Liver (tissue), 8 donors: ENCODE measurements at regions not wholly inside any gene's neighbourhood (a gene's known extent, or its start where the extent isn't known, plus 50 kb on each side); places are given as distances from the start of the nearest gene placed in this dataset.

Experiments
- DNase-seq: peaks from one replicate; pipeline ENCODE4 v3.0.0-alpha.2; 2017; ENCODE audit warnings: low spot score
- H3K27ac ChIP-seq, 2 donors: one replicate each; pipeline ENCODE4 v1.7.0; 2013; ENCODE audit warnings: inconsistent platforms in 2 of 2, low read length in 2 of 2, control low read depth in 1 of 2, low read depth in 1 of 2, mild to moderate bottlenecking in 1 of 2
- H3K27me3 ChIP-seq, 4 donors: one replicate each; pipeline versions ENCODE4 v1.6.1 to v1.7.0; 2013; ENCODE audit warnings: low read length in 3 of 4, inconsistent platforms in 1 of 4, mild to moderate bottlenecking in 1 of 4, moderate library complexity in 1 of 4; ENCODE audit not compliant: control insufficient read depth in 4 of 4, insufficient read depth in 4 of 4
- H3K36me3 ChIP-seq, 4 donors: one replicate each; pipeline versions ENCODE4 v1.6.1 to v1.7.0; 2013; ENCODE audit warnings: low read length in 3 of 4, mild to moderate bottlenecking in 3 of 4, low read depth in 1 of 4, moderate library complexity in 1 of 4; ENCODE audit not compliant: control insufficient read depth in 4 of 4, insufficient read depth in 3 of 4
- H3K4me1 ChIP-seq, 4 donors: one replicate each; pipeline versions ENCODE4 v1.6.1 to v1.7.0; 2013; ENCODE audit warnings: low read length in 3 of 4, mild to moderate bottlenecking in 3 of 4, moderate library complexity in 1 of 4; ENCODE audit not compliant: control insufficient read depth in 4 of 4, insufficient read depth in 4 of 4
- H3K4me3 ChIP-seq, 3 donors: one replicate each; pipeline versions ENCODE4 v1.6.1 to v1.7.0; 2013; ENCODE audit warnings: low read length in 3 of 3, control low read depth in 1 of 3, low read depth in 1 of 3, mild to moderate bottlenecking in 1 of 3
- H3K9ac ChIP-seq, 2 donors: one replicate each; pipeline ENCODE4 v1.7.0; 2013; ENCODE audit warnings: low read length in 2 of 2, mild to moderate bottlenecking in 2 of 2, moderate library complexity in 2 of 2, control low read depth in 1 of 2, low read depth in 1 of 2
- H3K9me3 ChIP-seq, 4 donors: one replicate each; pipeline versions ENCODE4 v1.6.1 to v1.7.0; 2013; ENCODE audit warnings: low read length in 3 of 4; ENCODE audit not compliant: control insufficient read depth in 4 of 4
- CTCF ChIP-seq: fragments of 150-350 bp; IDR thresholded peaks from 2 replicates; pipeline ENCODE4 v1.5.1; 2017; ENCODE audit warnings: improper control_type of control experiment, low read depth, low read length; ENCODE audit not compliant: missing input control
- EGR1 ChIP-seq, 2 donors: IDR thresholded peaks; 2 replicates each; pipeline ENCODE4 v1.6.1; 2016 to 2018; ENCODE audit warnings: antibody characterized with exemption in 2 of 2, low read depth in 2 of 2
- FOXA1 ChIP-seq: IDR thresholded peaks from 2 replicates; pipeline ENCODE4 v1.6.1; 2016; ENCODE audit warnings: antibody characterized with exemption
- FOXA2 ChIP-seq: IDR thresholded peaks from 2 replicates; pipeline ENCODE4 v1.6.1; 2016; ENCODE audit warnings: antibody characterized with exemption
- GABPA ChIP-seq, 2 donors: IDR thresholded peaks in 1 of 2; conservative IDR thresholded peaks in 1 of 2; 2 replicates each; pipeline ENCODE4 v1.6.1; 2016; ENCODE audit warnings: antibody characterized with exemption in 2 of 2, mild to moderate bottlenecking in 1 of 2, moderate library complexity in 1 of 2
- HNF4A ChIP-seq, 2 donors: conservative IDR thresholded peaks; 2 replicates each; pipeline ENCODE4 v1.6.1; 2016; ENCODE audit warnings: antibody characterized with exemption in 2 of 2, mild to moderate bottlenecking in 2 of 2
- HNF4G ChIP-seq: IDR thresholded peaks from 2 replicates; pipeline ENCODE4 v1.6.1; 2016; ENCODE audit warnings: antibody characterized with exemption
- JUND ChIP-seq, 2 donors: IDR thresholded peaks; 2 replicates each; pipeline ENCODE4 v1.6.1; 2016; ENCODE audit warnings: antibody characterized with exemption in 2 of 2
- MAX ChIP-seq: IDR thresholded peaks from 2 replicates; pipeline ENCODE4 v1.6.1; 2016; ENCODE audit warnings: antibody characterized with exemption
- NR2F2 ChIP-seq: IDR thresholded peaks from 2 replicates; pipeline ENCODE4 v1.6.1; 2016; ENCODE audit warnings: antibody characterized with exemption
- RAD21 ChIP-seq, 2 donors: IDR thresholded peaks; 2 replicates each; pipeline ENCODE4 v1.6.1; 2016; ENCODE audit warnings: antibody characterized with exemption in 2 of 2, mild to moderate bottlenecking in 2 of 2
- RXRA ChIP-seq, 2 donors: IDR thresholded peaks; 2 replicates each; pipeline ENCODE4 v1.6.1; 2017 to 2018; ENCODE audit warnings: antibody characterized with exemption in 2 of 2, mild to moderate bottlenecking in 1 of 2
- SP1 ChIP-seq: IDR thresholded peaks from 2 replicates; pipeline ENCODE4 v1.6.1; 2018; ENCODE audit warnings: antibody characterized with exemption, mild to moderate bottlenecking
- TAF1 ChIP-seq: conservative IDR thresholded peaks from 2 replicates; pipeline ENCODE4 v1.6.1; 2016; ENCODE audit warnings: antibody characterized with exemption, mild to moderate bottlenecking
- YY1 ChIP-seq: IDR thresholded peaks from 2 replicates; pipeline ENCODE4 v1.6.1; 2016; ENCODE audit warnings: antibody characterized with exemption, mild to moderate bottlenecking
- ZBTB33 ChIP-seq: IDR thresholded peaks from 2 replicates; pipeline ENCODE4 v1.6.1; 2016; ENCODE audit warnings: antibody characterized with exemption
- WGBS: extraction: QIAGEN DNeasy Blood & Tissue Kit; methylation state at CpG from one replicate; pipeline ENCODE4 v1.1.7; 2013; 5-methylcytosine and 5-hydroxymethylcytosine counted together
- TF ChIP-seq, protein P1 (sequence below): IDR thresholded peaks from 2 replicates; pipeline ENCODE4 v1.6.1; 2016; ENCODE audit warnings: antibody characterized with exemption
- TF ChIP-seq, protein P2 (sequence below): IDR thresholded peaks from 2 replicates; pipeline ENCODE4 v1.6.1; 2016; ENCODE audit warnings: antibody characterized with exemption, mild to moderate bottlenecking
- donor health status: healthy.
- donor health status: healthy.
- donor health status: healthy.
- donor health status: healthy.
- donor health status: healthy.

DNA sequence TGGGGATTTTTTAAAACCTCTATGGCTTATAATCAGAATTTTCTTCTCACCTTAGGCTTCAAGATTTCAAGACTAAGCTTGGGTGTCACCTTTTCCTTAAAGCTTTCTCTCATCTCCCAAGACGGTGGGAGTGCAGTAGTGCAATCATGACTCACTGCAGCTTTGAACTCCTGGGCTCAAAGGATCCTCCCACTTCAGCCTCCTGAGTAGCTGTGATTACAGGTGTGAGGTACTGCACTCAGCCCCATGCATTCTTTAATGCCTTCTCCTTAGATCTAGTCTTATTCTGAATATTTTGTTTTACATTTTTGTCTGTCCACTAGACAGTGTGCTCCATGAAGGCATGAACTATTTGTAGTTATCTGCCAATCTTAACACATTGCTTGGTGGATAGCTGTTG lies 55.7 kb upstream of the FAT3 start:
- Histone ChIP-seq H3K36me3 (no peaks in the 10 kb centered on the region), H3K9ac (no peak overlapping the region), H3K4me1 (no peaks in the 10 kb centered on the region), H3K4me3 (no peak overlapping the region), H3K9me3 (no peaks in the 10 kb centered on the region), H3K27ac (no peak overlapping the region), H3K27me3 (no peaks in the 10 kb centered on the region)
- no peak for DNase-seq
- TF ChIP-seq HNF4G: no peak
- TF ChIP-seq NR2F2: no peak
- no peak for TF ChIP-seq RXRA (IDR thresholded peaks at IDR 0.05)
- TF ChIP-seq MAX: no peak
- no peak for TF ChIP-seq RAD21 (IDR thresholded peaks at IDR 0.05)
- no peak for TF ChIP-seq FOXA2
- no peak for TF ChIP-seq TAF1
- TF ChIP-seq JUND (IDR thresholded peaks at IDR 0.05): no peak
- no peak for TF ChIP-seq GABPA (IDR thresholded peaks at IDR 0.05 in 1 of 2, conservative IDR thresholded peaks at IDR 0.05 in 1 of 2)
- TF ChIP-seq SP1: no peak
- TF ChIP-seq, protein P1, sequence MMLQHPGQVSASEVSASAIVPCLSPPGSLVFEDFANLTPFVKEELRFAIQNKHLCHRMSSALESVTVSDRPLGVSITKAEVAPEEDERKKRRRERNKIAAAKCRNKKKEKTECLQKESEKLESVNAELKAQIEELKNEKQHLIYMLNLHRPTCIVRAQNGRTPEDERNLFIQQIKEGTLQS: no peak
- TF ChIP-seq, protein P2, sequence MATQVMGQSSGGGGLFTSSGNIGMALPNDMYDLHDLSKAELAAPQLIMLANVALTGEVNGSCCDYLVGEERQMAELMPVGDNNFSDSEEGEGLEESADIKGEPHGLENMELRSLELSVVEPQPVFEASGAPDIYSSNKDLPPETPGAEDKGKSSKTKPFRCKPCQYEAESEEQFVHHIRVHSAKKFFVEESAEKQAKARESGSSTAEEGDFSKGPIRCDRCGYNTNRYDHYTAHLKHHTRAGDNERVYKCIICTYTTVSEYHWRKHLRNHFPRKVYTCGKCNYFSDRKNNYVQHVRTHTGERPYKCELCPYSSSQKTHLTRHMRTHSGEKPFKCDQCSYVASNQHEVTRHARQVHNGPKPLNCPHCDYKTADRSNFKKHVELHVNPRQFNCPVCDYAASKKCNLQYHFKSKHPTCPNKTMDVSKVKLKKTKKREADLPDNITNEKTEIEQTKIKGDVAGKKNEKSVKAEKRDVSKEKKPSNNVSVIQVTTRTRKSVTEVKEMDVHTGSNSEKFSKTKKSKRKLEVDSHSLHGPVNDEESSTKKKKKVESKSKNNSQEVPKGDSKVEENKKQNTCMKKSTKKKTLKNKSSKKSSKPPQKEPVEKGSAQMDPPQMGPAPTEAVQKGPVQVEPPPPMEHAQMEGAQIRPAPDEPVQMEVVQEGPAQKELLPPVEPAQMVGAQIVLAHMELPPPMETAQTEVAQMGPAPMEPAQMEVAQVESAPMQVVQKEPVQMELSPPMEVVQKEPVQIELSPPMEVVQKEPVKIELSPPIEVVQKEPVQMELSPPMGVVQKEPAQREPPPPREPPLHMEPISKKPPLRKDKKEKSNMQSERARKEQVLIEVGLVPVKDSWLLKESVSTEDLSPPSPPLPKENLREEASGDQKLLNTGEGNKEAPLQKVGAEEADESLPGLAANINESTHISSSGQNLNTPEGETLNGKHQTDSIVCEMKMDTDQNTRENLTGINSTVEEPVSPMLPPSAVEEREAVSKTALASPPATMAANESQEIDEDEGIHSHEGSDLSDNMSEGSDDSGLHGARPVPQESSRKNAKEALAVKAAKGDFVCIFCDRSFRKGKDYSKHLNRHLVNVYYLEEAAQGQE: no peak
- TF ChIP-seq YY1: no peak
- no peak for TF ChIP-seq ZBTB33
- TF ChIP-seq FOXA1: no peak
- no peak for TF ChIP-seq CTCF
- TF ChIP-seq EGR1 (IDR thresholded peaks at IDR 0.05; ENCODE audit: low read depth in 2 of 2): no peak
- TF ChIP-seq HNF4A (conservative IDR thresholded peaks at IDR 0.05): no peak
- 84% methylated on average over 1 of the region's 1 CpG for WGBS

- H3K27me3 ChIP-seq: no peaks in the 10 kb centered on the region
- no peak overlapping the region for H3K4me3 ChIP-seq
- no peaks in the 10 kb centered on the region for H3K36me3 ChIP-seq
- no peak overlapping the region for H3K27ac ChIP-seq
- no peaks in the 10 kb centered on the region for H3K9me3 ChIP-seq
- H3K4me1 ChIP-seq: no peaks in the 10 kb centered on the region
- no peak overlapping the region for H3K9ac ChIP-seq
- no peak for DNase-seq
- WGBS: 85% methylated on average over 4 of the region's 4 CpGs
- no peak for TF ChIP-seq RXRA (IDR thresholded peaks at IDR 0.05)
- TF ChIP-seq ZBTB33: no peak
Observed at GRCh38 chr11:92167571-92167970, 57.0 kb upstream of the FAT3 start.
